Activated T-cell treated with anti-CD3 and anti-CD28 coated beads for 48 hours (primary cell): ENCODE measurements at regions not wholly inside any gene's neighbourhood (a gene's known extent, or its start where the extent isn't known, plus 50 kb on each side); places are given as distances from the start of the nearest gene placed in this dataset.
"Not testable (repeated sequence)": the region's sequence is repeated elsewhere in the genome, so short reads cannot be mapped to it uniquely, and the experiment has no call there.

ENCODE experiments used
- DNase-seq: peaks from one replicate; pipeline ENCODE4 v3.0.0-alpha.2; 2020; ENCODE audit warnings: low read depth

DNA sequence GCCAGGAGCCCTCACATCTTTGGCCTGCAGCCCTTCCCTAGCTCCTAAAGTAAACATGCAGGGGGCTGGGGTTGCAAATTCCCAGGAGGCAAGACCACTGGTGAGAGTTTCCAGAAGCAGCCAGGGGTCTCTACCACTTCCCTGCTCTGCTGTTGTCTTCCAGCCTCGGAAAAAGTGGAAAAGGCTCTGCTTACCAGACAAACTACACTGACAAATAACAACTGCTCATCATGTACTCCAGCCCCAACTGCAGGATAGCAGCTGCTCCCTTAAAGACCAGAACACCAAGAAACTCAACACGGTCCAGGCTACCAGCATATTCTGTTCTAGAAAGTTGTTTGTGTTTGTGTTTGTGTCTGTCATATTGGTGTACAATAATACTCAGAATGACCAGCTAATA lies 187.5 kb upstream of the MARCKS start:
- no peak for DNase-seq

GRCh38 chr6:113671421-113671820 lies 185.7 kb upstream of the MARCKS start:
- no peak for DNase-seq

DNA sequence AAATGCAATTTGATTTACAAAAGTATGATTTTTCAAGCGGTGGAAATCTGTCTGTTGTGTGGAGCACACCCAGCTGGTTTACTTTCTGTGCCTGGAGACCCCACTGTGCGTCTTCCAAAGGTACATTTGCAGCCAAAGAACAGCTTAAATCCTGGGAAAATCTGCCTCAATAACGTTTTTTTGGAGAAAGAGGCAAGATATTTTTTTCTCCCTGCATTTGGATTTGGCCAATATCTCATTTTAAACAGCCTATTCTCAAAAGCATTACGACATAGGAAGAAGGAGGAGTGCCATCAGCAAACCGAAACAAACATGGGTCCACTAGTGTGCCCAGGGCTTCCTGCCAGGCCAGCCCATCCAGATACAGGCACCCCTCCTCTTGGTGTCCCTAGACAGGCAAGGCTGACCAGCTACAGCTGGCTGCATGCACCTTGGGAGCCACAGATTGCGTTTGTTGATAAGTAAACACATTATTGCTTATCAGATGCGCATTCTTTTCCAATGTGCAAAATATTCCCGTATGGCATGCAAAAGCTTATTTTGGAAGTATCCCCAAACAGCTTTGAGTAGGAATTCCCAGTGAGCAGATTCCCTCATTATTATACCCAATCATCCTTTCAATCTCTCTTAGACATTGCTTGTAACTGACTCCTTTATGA lies 184.5 kb upstream of the MARCKS start:
- no peak for DNase-seq

GRCh38 chr6:113674075-113674474 lies 183.1 kb upstream of the MARCKS start:
- no peak for DNase-seq

DNA sequence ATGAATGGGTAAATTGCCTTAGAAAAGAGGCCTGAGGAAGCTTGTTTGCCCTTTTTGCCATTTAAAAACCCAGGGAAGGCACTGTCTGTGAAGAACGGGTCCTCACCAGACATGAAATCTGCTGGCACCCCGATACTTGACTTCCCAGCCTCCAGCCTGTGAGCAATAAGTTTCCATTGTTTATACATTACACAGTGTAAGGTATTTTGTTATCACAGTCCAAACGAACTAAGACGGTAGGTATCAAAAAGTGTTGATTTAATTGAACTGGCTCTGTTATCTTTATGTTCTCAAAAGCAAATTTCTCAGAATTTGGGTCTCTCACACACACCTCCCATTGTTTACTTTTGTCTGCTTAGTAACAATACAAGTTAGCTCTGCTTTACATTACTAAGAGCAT lies 181.1 kb upstream of the MARCKS start:
- DNase-seq: no peak

DNA sequence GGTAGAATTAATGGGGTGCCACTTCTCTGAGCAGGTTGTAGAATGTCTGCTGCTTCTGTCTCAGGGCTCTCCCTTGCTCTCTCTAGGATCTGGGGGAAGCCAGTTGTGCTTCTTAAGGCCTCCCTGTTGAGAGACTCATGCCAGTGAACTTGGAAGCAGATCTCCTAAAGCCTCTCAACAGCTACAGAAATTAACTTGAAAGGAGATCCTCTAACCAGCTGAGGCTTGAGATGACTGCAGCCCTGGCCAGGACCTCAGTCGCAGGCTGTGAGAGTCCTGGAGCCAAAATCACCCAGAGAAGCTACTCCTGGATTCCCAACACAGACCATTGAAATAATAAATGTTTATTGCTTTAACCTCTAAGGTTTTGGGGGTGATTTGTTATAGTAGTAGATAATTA lies 180.2 kb upstream of the MARCKS start:
- DNase-seq: no peak

- DNase-seq: no peak
Observed at GRCh38 chr6:113679051-113679450, 178.1 kb upstream of the MARCKS start.

- no peak for DNase-seq
Observed at GRCh38 chr6:113680301-113680700, 176.8 kb upstream of the MARCKS start.

DNA sequence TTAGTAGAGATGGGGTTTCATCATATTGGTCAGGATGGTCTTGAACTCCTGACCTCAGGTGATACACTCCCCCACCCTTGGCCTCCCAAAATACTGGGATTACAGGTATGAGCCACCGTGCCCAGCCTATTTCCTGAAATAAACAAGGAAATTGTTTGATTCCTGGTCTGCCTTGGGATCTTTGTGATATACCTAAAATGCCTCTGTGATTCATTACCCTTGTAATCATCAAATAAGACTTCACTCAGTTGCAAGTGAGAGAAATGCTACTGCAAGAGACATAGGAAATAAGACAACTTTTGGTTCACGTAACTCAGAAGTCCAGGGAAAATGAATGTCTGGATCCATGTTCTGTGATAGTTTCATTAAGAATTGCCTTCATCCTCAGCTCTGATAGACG lies 173.2 kb upstream of the MARCKS start:
- DNase-seq: no peak

DNA sequence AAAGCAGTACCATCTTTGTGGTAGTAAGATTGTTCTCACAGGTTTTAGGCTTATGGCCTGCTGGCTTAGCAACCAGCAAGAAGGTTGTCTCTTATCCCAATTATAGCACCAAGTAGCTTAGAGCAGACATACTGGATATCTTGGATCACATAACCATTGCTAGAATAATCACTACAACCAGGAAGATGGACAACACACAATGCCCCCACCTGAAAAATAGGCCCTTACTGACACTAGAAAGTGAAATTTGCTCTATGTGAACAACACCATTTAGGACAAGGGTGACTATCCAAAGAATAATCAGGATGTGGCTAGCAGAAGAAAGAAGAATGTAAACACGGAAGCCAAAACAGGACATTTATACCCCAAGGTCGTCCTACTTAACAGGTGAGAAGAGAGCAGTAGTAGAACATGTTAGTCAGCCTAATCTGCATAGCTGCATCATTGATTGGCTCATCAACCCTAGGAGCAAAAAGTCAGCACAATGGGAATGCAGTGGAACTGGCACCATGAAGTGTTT lies 172.7 kb upstream of the MARCKS start:
- DNase-seq: no peak

GRCh38 chr6:113686049-113686448 lies 171.1 kb upstream of the MARCKS start:
- DNase-seq: no peak

DNA sequence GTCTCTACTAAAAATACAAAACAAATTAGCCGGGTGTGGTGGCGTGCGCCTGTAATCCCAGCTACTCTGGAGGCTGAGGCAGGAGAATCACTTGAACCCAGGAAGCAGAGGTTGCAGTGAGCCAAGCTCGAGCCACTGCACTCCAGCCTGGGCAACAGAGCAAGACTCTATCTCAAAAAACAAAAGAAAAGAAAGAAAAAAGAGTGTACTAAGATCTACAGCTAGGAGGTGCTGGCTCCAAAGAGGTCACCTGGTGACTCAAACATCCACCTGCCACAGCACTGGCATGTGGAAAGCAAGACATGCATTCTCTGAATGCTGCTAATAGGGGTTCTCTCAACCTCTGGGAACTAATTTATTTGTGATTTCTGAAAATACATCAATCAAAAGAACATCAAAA lies 167.5 kb upstream of the MARCKS start:
- DNase-seq: not testable (repeated sequence)

- DNase-seq: no peak
Observed at GRCh38 chr6:113690281-113691259, 166.6 kb upstream of the MARCKS start.

DNA sequence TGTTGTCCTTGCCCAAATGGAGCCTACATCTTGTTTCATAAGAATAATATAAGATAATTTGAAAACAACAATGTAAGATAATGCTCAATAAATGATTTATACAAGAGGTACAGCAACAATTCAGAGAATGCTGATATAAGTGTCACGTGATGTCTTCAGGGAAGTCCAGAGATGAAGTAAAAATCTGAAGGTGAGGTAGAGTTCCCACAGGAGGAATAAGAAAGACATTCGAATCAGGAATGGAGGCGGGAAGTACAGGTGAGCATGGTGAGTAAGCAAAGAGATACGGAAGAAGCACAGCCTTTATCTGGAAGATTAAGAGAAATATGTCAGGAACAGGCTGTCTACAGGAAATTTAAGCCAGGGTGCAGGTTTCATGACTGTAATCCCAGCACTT lies 165.9 kb upstream of the MARCKS start:
- no peak for DNase-seq

DNA sequence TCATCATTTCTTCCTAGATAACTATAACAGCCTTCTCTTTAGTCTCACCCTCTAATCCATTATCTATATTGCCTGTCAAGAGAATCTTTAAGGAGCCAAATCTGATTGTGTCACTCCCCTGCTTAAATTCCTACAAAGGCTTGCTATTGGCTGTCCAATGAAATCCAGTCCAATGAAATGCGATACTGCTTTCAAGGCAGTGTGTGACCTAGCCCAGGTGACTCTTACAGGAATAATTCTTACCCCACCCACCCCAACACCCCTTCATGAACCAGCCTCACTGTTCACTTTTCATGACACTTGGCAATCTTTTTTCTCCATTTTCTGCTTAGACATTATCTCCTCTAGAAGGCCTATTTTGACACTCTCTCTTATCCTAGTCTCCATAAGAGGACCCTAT lies 163.3 kb upstream of the MARCKS start:
- no peak for DNase-seq

DNA sequence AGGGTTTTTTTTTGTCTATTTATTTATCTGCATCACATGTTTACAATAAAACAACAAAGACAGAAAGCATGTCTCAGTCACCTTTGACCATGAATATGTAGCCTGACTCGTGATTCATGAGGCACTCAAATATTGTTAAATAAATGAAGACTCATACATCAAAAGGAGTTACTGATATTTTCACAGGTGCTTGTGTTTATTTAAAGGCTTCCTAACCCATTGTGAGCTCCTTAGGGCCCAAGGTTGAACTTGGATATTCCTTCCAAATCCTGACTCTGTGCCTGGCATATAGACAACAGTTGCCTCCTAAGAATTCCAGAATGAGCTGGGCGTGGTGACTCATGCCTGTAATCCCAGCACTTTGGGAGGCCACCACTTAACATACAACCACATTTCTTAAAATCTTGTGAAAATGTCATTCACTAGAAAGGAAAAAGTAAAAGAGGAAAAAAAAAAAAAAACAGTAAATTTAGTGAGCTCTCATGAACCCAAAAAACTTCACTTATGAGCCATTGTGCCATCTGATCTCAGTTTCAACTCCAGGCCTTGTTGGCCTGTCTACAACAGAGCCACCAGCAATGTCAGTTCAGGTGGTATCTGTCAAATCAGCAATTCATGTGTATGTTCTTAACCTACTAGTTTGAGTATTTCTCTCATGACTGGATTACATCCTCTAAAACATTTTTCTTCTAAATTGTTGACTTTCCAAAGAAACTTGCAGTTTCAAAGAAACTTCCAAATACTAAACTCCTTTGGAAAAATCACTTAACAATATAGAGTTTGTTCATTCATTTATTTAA lies 162.7 kb upstream of the MARCKS start:
- DNase-seq: no peak

- no peak for DNase-seq
Observed at GRCh38 chr6:113695516-113695915, 161.6 kb upstream of the MARCKS start.

DNA sequence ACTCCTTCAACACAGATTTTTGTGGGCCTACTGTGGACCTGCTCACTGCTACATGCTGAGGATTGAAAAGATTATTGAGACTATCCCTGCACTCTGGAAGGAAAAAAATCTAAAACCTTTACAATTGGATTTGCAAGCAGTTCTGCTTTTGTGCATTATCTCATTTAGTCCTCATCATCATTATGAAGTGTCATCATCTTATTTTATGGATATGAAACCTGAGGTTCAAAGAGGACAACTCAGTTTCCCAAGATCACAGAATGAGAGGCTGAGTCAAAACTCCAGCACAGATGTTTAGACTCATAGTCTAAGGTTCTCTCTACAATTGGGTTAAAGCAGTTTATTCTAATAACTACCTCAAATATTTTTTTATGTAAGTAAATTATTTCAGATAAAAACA lies 160.2 kb upstream of the MARCKS start:
- DNase-seq: no peak

- no peak for DNase-seq
Observed at GRCh38 chr6:113697632-113698410, 159.3 kb upstream of the MARCKS start.

- DNase-seq: no peak
Observed at GRCh38 chr6:113699239-113699638, 157.9 kb upstream of the MARCKS start.

DNA sequence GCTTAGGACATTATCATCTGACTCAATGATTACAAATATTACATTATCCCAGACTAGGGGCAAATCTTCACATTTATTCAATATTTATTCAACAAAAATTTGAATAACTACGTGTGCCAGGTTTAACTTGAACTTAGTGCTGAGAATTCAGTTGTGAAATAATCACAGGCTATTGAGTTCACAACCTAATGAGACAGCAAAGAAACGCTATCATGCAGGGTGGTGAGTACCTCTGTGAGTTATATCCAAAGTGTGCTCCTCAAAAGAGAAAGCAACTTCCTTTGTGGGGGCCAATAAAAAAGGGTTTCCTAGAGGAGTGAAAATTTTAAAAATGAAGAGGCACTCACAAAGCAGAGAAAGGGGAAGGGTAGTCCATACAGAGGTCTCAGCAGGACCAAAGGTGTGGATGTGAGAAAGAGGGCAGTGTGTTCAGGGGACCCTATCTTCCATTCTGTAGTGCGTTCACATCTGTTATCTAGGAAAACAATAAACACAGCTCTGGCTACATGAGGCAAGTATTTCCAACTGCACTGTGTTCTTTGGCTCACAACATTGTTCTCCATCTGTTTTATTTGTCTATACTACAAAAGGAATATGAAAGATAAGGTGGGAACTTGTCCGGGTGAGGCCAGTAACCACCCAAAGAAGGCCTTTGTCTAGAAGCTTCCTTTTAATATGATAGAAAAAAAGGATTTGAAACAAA lies 155.4 kb upstream of the MARCKS start:
- no peak for DNase-seq
